LNCaP clone FGC (cell line): ENCODE measurements at regions not wholly inside any gene's neighbourhood (a gene's known extent, or its start where the extent isn't known, plus 50 kb on each side); places are given as distances from the start of the nearest gene placed in this dataset.

Source experiments
- DNase-seq: peaks from one replicate; pipeline ENCODE4 v3.0.0-alpha.2; 2011; ENCODE audit warnings: low read depth
- H3K4me3 ChIP-seq: 2 replicates; pipeline ENCODE4 v1.5.1; 2011; ENCODE audit warnings: mild to moderate bottlenecking, low read depth, low read length, control low read depth
- TF ChIP-seq, protein P1 (sequence below): IDR thresholded peaks from 2 replicates; pipeline ENCODE4 v1.5.1; 2012; ENCODE audit warnings: mild to moderate bottlenecking; ENCODE audit not compliant: control insufficient read depth, insufficient read depth; ENCODE audit errors: extremely low read depth

DNA sequence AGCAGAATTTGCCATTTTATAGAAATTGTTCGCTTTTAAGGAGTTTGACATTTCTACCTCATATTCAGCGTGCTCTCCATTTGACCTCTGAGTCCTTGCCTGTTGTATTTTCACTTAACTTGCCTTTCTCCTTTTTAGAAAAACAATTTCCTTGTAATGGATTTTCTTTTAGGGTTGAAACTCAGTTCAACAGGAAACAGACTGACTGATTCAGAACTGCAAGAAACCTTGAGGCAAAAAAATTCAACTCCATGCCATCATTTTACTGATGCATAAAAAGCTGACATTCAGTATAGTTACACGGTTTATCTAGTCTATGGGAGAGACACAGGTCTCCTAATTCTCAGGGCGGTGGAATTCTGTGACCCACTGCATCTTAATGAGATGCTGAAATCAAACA, 59.8 kb downstream of the MRPS30 start:
- no peak overlapping the region for H3K4me3 ChIP-seq
- TF ChIP-seq, protein P1, sequence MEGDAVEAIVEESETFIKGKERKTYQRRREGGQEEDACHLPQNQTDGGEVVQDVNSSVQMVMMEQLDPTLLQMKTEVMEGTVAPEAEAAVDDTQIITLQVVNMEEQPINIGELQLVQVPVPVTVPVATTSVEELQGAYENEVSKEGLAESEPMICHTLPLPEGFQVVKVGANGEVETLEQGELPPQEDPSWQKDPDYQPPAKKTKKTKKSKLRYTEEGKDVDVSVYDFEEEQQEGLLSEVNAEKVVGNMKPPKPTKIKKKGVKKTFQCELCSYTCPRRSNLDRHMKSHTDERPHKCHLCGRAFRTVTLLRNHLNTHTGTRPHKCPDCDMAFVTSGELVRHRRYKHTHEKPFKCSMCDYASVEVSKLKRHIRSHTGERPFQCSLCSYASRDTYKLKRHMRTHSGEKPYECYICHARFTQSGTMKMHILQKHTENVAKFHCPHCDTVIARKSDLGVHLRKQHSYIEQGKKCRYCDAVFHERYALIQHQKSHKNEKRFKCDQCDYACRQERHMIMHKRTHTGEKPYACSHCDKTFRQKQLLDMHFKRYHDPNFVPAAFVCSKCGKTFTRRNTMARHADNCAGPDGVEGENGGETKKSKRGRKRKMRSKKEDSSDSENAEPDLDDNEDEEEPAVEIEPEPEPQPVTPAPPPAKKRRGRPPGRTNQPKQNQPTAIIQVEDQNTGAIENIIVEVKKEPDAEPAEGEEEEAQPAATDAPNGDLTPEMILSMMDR = no peak
- DNase-seq = no peak

DNA sequence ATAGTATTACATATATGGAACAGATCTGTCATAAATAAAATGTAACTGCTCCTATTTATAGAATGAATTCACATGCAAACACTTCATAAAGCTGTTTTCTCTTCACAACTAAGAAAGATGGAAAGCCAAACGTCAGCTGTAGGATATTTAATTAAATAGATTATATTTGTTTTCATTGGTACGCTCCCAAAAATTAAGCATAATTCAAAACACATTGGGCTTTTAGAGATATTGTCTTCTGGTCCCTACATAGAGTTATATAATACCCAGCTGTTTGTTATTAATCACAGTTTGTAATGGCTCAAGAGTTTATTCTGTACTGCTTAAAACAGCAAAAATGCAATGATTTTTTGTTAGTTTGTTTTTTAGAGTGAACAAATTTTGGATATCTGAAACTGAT, 61.2 kb downstream of the MRPS30 start:
- no peak overlapping the region for H3K4me3 ChIP-seq
- TF ChIP-seq, protein P1 = no peak
- no peak for DNase-seq

DNA sequence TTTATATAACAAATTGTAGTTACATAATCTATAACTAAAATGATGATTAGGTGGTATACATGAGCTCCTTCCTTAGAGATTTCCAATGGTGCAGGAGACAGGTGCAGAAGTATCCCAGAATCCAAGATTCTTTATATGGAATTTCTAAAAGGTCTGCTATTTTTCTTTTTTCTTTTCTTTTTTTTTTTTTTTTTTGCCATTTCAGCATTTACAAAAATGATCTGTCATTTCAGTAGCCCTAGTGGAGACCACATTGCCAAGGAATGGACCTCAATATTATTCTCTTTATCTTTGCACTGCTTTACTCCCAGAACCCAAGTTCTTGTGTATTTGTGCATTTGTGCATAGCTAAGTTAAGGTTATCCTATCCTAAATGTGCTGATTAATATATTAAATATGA, 61.7 kb downstream of the MRPS30 start:
- no peak overlapping the region for H3K4me3 ChIP-seq
- no peak for DNase-seq
- TF ChIP-seq, protein P1 = no peak

- no peak overlapping the region for H3K4me3 ChIP-seq
- TF ChIP-seq, protein P1 = no peak
- DNase-seq = no peak
Measured at GRCh38 chr5:44871401-44871800, 62.7 kb downstream of the MRPS30 start.

DNA sequence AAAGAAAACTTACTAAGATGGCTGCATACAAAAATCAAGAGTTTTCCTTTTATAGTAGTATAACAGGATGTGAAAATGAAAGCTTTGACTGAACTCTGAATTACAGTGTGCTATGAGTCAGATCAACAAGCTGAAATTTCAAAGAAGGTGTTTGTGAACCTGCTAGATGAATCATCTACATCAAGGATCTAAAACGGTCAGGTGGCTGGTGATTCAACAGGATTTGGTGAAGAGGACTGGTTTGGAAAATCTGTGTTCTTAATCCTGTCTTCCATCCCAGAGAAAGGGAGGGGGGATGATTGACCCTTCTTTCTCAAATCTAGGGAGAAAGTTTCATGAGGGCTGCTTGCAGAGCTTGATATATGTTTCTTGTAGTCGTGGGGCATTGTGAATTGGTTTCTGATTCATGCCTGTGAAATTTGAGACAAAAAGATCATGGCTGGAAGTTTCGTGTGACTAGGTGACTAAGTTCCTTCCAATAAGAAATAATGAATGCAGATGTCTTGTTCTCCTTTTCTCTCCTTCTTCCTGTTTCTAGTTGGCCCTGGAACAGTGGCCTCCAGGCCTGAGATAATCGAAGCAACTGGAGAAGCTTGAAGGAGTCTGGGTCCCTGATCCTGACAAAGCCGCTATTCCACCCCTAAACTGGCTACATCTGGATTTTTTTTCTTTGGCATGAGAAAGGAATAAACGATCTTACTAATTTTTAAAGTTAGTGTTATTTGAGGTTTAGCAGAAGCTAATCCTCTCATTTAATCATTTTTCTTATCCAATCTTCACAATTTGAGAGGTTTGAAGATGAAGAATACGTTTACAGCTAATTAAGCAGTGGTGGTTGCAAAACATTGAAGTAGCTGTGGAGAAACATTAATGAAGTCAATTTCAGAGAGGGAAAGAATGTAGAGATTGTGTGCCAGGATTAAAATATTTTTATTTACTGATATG, 67.2 kb downstream of the MRPS30 start:
- H3K4me3 ChIP-seq = no peak overlapping the region
- TF ChIP-seq, protein P1 = no peak
- DNase-seq = no peak

- DNase-seq = no peak
- no peak overlapping the region for H3K4me3 ChIP-seq
- TF ChIP-seq, protein P1 = no peak
Measured at GRCh38 chr5:44881266-44881665, 72.5 kb downstream of the MRPS30 start.
